ENCODE measurements at regions not wholly inside any gene's neighbourhood (a gene's known extent, or its start where the extent isn't known, plus 50 kb on each side); places are given as distances from the start of the nearest gene placed in this dataset.

GRCh38 chr1:213385201-213385600, 334.2 kb downstream of the RPS6KC1 start:
- H3K9ac ChIP-seq (ENCODE audit: low read length), result no peak overlapping the region
- no peak overlapping the region for H2AFZ ChIP-seq (ENCODE audit: low read depth, low read length)
- H3K27me3 ChIP-seq (ENCODE audit: insufficient read depth, low read depth, low read length), result no peaks in the 10 kb centered on the region
- H3K9me2 ChIP-seq (ENCODE audit: insufficient read depth, low read length), result no peaks in the 10 kb centered on the region
- H4K20me1 ChIP-seq (ENCODE audit: insufficient read depth), result no peaks in the 10 kb centered on the region
- no peaks in the 10 kb centered on the region for H3K79me2 ChIP-seq (replicated peaks; ENCODE audit: insufficient read depth, low read length)
- H3K36me3 ChIP-seq (ENCODE audit: insufficient read depth, low read length), result no peaks in the 10 kb centered on the region
- TF ChIP-seq POLR2AphosphoS5 (IDR thresholded peaks at IDR 0.05) (no peak), MXI1 (conservative IDR thresholded peaks at IDR 0.05; ENCODE audit: poor library complexity, severe bottlenecking) (no peak), EP300 (conservative IDR thresholded peaks at IDR 0.05; ENCODE audit: poor library complexity, severe bottlenecking) (no peak), CTCF (IDR thresholded peaks at IDR 0.05; ENCODE audit: poor library complexity, severe bottlenecking) (no peak), REST (IDR thresholded peaks at IDR 0.05; ENCODE audit: borderline replicate concordance) (no peak), TAF1 (IDR thresholded peaks at IDR 0.05; ENCODE audit: low read depth) (no peak), SMC3 (conservative IDR thresholded peaks at IDR 0.05; ENCODE audit: poor library complexity) (no peak)
- H3K4me2 ChIP-seq (ENCODE audit: low read length), result no peak overlapping the region
- no peaks in the 10 kb centered on the region for H3K9me3 ChIP-seq (ENCODE audit: low read length)
- H3K4me3 ChIP-seq (ENCODE audit: low read length), result no peak overlapping the region
- H3F3A ChIP-seq (ENCODE audit: insufficient read depth, low read length, poor library complexity, severe bottlenecking), result no peaks in the 10 kb centered on the region
- no peak overlapping the region for H3K27ac ChIP-seq (ENCODE audit: low read length)

DNA sequence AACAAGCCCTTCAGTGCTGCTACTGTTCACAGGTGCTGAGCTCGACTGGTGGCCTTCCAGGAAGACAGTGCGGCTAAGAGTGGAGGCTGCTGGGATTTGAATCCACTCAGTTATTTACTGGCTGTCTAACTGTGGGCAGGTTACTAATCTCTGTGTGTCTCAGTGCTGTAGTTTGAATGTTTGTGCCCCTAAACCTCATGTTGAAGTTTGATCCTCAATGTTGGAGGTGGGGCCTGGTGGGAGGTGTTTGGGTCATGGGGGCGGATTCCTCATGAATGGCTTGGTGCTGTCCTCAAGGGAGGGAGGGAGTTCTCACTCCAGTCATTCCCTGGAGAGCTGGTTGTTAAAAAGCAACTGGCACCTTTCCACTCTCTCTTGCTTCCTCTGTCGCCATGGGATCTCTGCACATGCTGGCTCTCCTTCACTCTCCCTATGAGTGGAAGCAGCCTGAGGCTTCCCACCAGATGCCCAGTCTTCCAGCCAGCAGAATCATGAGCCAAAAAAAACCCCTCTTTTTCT, 334.8 kb downstream of the RPS6KC1 start:
- Histone ChIP-seq H2AFZ (ENCODE audit: low read depth, low read length) (no peak overlapping the region), H3K9me2 (ENCODE audit: insufficient read depth, low read length) (no peaks in the 10 kb centered on the region), H3K9me3 (ENCODE audit: low read length) (no peaks in the 10 kb centered on the region), H4K20me1 (ENCODE audit: insufficient read depth) (no peaks in the 10 kb centered on the region), H3F3A (ENCODE audit: insufficient read depth, low read length, poor library complexity, severe bottlenecking) (no peaks in the 10 kb centered on the region), H3K4me2 (ENCODE audit: low read length) (no peak overlapping the region), H3K27ac (ENCODE audit: low read length) (no peak overlapping the region), H3K9ac (ENCODE audit: low read length) (no peak overlapping the region), H3K27me3 (ENCODE audit: insufficient read depth, low read depth, low read length) (no peaks in the 10 kb centered on the region), H3K36me3 (ENCODE audit: insufficient read depth, low read length) (no peaks in the 10 kb centered on the region), H3K4me3 (ENCODE audit: low read length) (no peak overlapping the region), H3K79me2 (replicated peaks; ENCODE audit: insufficient read depth, low read length) (no peaks in the 10 kb centered on the region)
- no peak for TF ChIP-seq POLR2AphosphoS5 (IDR thresholded peaks at IDR 0.05)
- no peak for TF ChIP-seq EZH2 (IDR thresholded peaks at IDR 0.05; ENCODE audit: borderline replicate concordance, insufficient read depth, low read length, poor library complexity, severe bottlenecking)
- no peak for TF ChIP-seq CTCF (IDR thresholded peaks at IDR 0.05; ENCODE audit: poor library complexity, severe bottlenecking)
- TF ChIP-seq EP300 (conservative IDR thresholded peaks at IDR 0.05; ENCODE audit: poor library complexity, severe bottlenecking), result no peak
- no peak for TF ChIP-seq SMC3 (conservative IDR thresholded peaks at IDR 0.05; ENCODE audit: poor library complexity)
- no peak for TF ChIP-seq REST (IDR thresholded peaks at IDR 0.05; ENCODE audit: borderline replicate concordance)
- no peak for TF ChIP-seq TAF1 (IDR thresholded peaks at IDR 0.05; ENCODE audit: low read depth)
- TF ChIP-seq MXI1 (conservative IDR thresholded peaks at IDR 0.05; ENCODE audit: poor library complexity, severe bottlenecking), result no peak
- TF ChIP-seq RAD21 (conservative IDR thresholded peaks at IDR 0.05), result no peak
